Fibroblast of lung (primary cell): ENCODE measurements at regions not wholly inside any gene's neighbourhood (a gene's known extent, or its start where the extent isn't known, plus 50 kb on each side); places are given as distances from the start of the nearest gene placed in this dataset.

Experiments used
- DNase-seq, 2 donors: peaks; one replicate each; pipeline versions ENCODE4 v3.0.0 to v3.0.0-alpha.2; 2010; ENCODE audit warnings: low read depth in 2 of 2
- H2AFZ ChIP-seq: 2 replicates; pipeline ENCODE4 v1.5.1; 2012; ENCODE audit warnings: low read length, control low read depth, inconsistent platforms
- H3K27ac ChIP-seq: 2 replicates; pipeline ENCODE4 v1.5.1; 2011; ENCODE audit warnings: low read length, control low read depth; ENCODE audit not compliant: insufficient read depth
- H3K27me3 ChIP-seq: 2 replicates; pipeline ENCODE4 v1.5.1; 2011; ENCODE audit warnings: mild to moderate bottlenecking, low read length; ENCODE audit not compliant: control insufficient read depth, insufficient read depth
- H3K36me3 ChIP-seq: 2 replicates; pipeline ENCODE4 v1.5.1; 2011; ENCODE audit warnings: low read length; ENCODE audit not compliant: control insufficient read depth, insufficient read depth
- H3K4me1 ChIP-seq: 2 replicates; pipeline ENCODE4 v1.5.1; 2011; ENCODE audit warnings: low read length; ENCODE audit not compliant: control insufficient read depth, insufficient read depth; ENCODE audit errors: extremely low read depth
- H3K4me2 ChIP-seq: 2 replicates; pipeline ENCODE4 v1.5.1; 2011; ENCODE audit warnings: low read length, control low read depth; ENCODE audit not compliant: insufficient read depth; ENCODE audit errors: extremely low read depth
- H3K4me3 ChIP-seq, 4 experiments: fragments of 200-600 bp in 1 of 4; sonication (generic) in 1 of 4; replicated peaks in 1 of 4; 2 replicates each; pipeline ENCODE4 v1.5.1; 2011 to 2016; ENCODE audit warnings: low read length in 4 of 4, low read depth in 3 of 4, mild to moderate bottlenecking in 3 of 4, control low read depth in 2 of 4, inconsistent platforms in 1 of 4, mixed read lengths in 1 of 4; ENCODE audit not compliant: insufficient read depth in 1 of 4; ENCODE audit errors: control extremely low read depth in 1 of 4
- H3K79me2 ChIP-seq: 2 replicates; pipeline ENCODE4 v1.5.1; 2012; ENCODE audit warnings: mild to moderate bottlenecking, low read length, inconsistent platforms; ENCODE audit not compliant: control insufficient read depth, insufficient read depth
- H3K9ac ChIP-seq: 2 replicates; pipeline ENCODE4 v1.5.1; 2011; ENCODE audit warnings: mild to moderate bottlenecking, low read length, control low read depth; ENCODE audit not compliant: insufficient read depth
- H3K9me3 ChIP-seq: 2 replicates; pipeline ENCODE4 v1.5.1; 2012; ENCODE audit warnings: low read depth, low read length; ENCODE audit not compliant: control insufficient read depth, insufficient read depth
- H4K20me1 ChIP-seq: 2 replicates; pipeline ENCODE4 v1.5.1; 2011; ENCODE audit warnings: low read length; ENCODE audit not compliant: control insufficient read depth, insufficient read depth; ENCODE audit errors: extremely low read depth
- EZH2 ChIP-seq: IDR thresholded peaks from 2 replicates; pipeline ENCODE4 v1.5.1; 2012; ENCODE audit warnings: low read length, control low read depth, mild to moderate bottlenecking; ENCODE audit errors: missing control alignments
- TF ChIP-seq, protein P1 (sequence below), 2 donors: IDR thresholded peaks in 1 of 2; conservative IDR thresholded peaks in 1 of 2; 1 replicate in 1 of 2; 2 replicates in 1 of 2; pipeline ENCODE4 v1.5.1; 2011 to 2012; ENCODE audit warnings: low read length in 2 of 2, control low read depth in 1 of 2, inconsistent platforms in 1 of 2, low read depth in 1 of 2, mild to moderate bottlenecking in 1 of 2

DNA sequence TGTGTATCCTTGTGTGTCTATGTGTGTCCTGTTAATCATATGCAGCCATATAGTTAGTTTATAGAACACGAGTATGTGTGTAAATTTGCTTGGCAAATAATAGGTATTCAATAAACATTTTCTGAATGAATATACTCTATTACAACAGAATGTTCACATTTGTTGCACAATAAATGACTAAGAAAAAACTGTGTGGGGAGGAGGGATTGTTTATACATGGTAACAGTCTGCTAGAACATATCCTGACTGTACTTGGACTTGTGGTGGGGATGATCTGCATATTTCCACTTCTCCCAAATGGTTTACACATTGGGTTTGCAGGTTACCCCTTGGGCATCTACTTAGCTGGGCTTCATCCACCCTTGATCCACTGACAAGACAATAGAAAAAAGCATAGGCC lies 194.6 kb downstream of the INSC start:
- no peaks in the 10 kb centered on the region for H3K79me2 ChIP-seq
- H3K4me1 ChIP-seq: no peaks in the 10 kb centered on the region
- peak in 1 of 2 donors; percentile 26 for DNase-seq
- no peaks in the 10 kb centered on the region for H3K27me3 ChIP-seq
- H3K36me3 ChIP-seq: no peaks in the 10 kb centered on the region
- TF ChIP-seq EZH2: no peak
- TF ChIP-seq, protein P1, sequence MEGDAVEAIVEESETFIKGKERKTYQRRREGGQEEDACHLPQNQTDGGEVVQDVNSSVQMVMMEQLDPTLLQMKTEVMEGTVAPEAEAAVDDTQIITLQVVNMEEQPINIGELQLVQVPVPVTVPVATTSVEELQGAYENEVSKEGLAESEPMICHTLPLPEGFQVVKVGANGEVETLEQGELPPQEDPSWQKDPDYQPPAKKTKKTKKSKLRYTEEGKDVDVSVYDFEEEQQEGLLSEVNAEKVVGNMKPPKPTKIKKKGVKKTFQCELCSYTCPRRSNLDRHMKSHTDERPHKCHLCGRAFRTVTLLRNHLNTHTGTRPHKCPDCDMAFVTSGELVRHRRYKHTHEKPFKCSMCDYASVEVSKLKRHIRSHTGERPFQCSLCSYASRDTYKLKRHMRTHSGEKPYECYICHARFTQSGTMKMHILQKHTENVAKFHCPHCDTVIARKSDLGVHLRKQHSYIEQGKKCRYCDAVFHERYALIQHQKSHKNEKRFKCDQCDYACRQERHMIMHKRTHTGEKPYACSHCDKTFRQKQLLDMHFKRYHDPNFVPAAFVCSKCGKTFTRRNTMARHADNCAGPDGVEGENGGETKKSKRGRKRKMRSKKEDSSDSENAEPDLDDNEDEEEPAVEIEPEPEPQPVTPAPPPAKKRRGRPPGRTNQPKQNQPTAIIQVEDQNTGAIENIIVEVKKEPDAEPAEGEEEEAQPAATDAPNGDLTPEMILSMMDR (conservative IDR thresholded peaks at IDR 0.05 in 1 of 2, IDR thresholded peaks at IDR 0.05 in 1 of 2; ENCODE audit: low read depth in 1 of 2, low read length in 2 of 2): no peak
- no peak overlapping the region for H3K9ac ChIP-seq
- H3K9me3 ChIP-seq: no peaks in the 10 kb centered on the region
- H3K27ac ChIP-seq: no peak overlapping the region
- no peak overlapping the region for H3K4me2 ChIP-seq
- no peaks in the 10 kb centered on the region for H4K20me1 ChIP-seq
- H3K4me3 ChIP-seq: no peak overlapping the region
- H2AFZ ChIP-seq: no peak overlapping the region

DNA sequence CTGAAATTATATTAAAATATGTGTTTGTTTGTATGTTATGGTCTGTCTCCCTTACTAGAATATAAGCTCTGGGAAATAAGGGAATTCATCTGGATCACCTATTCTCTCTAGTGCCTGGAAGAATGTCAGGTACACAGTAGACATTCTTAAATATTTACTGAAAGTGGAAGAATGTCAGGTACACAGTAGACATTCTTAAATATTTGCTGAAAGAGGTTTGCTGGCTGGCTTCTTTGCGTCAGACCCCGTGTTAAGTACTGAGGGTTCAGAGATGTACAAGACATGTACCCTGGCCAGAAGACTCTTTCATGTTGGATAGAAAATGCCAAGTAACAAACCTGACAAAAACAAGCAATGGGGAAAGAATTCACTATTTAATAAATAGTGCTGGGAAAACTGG lies 199.1 kb downstream of the INSC start:
- no peaks in the 10 kb centered on the region for H3K36me3 ChIP-seq
- H3K4me2 ChIP-seq: no peak overlapping the region
- H3K9ac ChIP-seq: no peak overlapping the region
- H3K27ac ChIP-seq: no peak overlapping the region
- DNase-seq: no peak
- no peaks in the 10 kb centered on the region for H4K20me1 ChIP-seq
- H3K4me1 ChIP-seq: no peaks in the 10 kb centered on the region
- no peaks in the 10 kb centered on the region for H3K79me2 ChIP-seq
- TF ChIP-seq EZH2: no peak
- TF ChIP-seq, protein P1 (conservative IDR thresholded peaks at IDR 0.05 in 1 of 2, IDR thresholded peaks at IDR 0.05 in 1 of 2; ENCODE audit: low read depth in 1 of 2, low read length in 2 of 2): no peak
- H3K27me3 ChIP-seq: no peaks in the 10 kb centered on the region
- no peak overlapping the region for H3K4me3 ChIP-seq
- H3K9me3 ChIP-seq: no peaks in the 10 kb centered on the region
- no peak overlapping the region for H2AFZ ChIP-seq

DNA sequence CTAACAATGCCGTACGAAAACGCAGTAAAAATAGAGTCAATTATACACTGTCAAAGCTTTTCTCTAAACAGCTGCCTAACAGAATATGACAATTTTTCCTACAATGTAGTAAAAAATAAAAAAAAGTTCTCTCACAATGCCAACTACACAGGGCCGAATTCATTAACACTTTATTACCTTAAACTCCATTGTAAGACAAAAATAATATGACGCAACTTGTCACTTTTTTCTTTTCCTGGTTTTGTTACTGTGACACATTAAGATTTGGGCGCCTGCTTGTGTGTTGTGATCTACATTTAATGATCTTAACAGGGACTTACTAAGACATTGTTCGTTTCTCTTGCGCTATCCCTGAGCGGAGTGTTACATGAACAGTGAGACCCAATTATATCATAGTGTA lies 204.1 kb downstream of the INSC start:
- Histone ChIP-seq H3K9me3 (no peaks in the 10 kb centered on the region), H3K36me3 (no peaks in the 10 kb centered on the region), H3K4me1 (no peaks in the 10 kb centered on the region), H3K79me2 (no peaks in the 10 kb centered on the region), H3K27ac (no peak overlapping the region), H2AFZ (no peak overlapping the region), H3K4me2 (no peak overlapping the region), H3K4me3 (no peak overlapping the region), H3K27me3 (no peaks in the 10 kb centered on the region), H3K9ac (no peak overlapping the region), H4K20me1 (no peaks in the 10 kb centered on the region)
- no peak for DNase-seq
- TF ChIP-seq, protein P1 (conservative IDR thresholded peaks at IDR 0.05 in 1 of 2, IDR thresholded peaks at IDR 0.05 in 1 of 2; ENCODE audit: low read depth in 1 of 2, low read length in 2 of 2): no peak
- TF ChIP-seq EZH2: no peak
